NCI-H2029 treated with DMSO at 0.1 percent for 48 hours (cell line): ENCODE measurements at regions not wholly inside any gene's neighbourhood (a gene's known extent, or its start where the extent isn't known, plus 50 kb on each side); places are given as distances from the start of the nearest gene placed in this dataset.

ENCODE experiments used
- DNase-seq: peaks from one replicate; lab custom pipeline; 2025; lab: John Stamatoyannopoulos, UW

DNA sequence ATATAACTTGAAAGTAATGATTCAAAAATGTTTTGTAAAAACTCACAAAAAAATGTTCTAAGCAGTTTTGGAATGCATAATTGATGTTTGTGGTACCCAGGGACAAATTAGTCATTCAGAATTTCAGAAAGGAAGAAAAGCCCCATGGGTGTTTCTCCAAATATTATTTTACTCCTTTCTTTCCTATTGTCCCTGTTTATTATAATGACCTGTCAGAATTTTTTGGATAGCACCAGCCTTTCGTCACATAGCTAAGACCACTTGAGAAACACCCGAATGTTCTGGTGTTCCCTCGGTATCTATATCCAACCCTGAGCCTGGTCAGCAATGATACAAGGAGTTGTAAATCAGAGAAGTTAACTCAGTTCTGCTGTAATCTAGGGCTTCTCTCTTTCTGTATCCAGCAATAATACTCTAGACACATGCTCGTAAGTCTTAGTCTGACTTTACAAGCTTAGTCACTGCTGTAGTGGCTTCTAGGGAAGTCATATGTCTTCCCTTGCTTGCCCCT, 64.8 kb upstream of the MEOX2 start:
- DNase-seq, result no peak

DNA sequence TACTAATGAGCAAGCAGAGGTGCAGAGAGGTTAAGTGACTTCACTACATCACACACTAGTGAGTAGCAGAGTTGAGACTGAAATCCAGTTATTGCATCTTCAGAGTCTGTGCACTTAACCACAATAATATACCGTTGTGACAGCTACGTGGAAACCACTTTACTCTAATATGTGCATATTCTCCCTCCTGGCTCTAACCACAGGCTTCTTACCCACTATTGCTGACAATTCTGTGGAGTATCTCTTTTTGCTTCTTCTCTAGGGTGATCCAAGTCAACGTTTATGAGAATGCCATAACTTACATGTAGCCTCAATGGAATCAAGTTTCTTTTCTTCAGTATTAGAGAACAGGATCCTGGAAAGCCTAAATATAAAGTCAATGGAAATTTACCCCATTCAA, 64.2 kb upstream of the MEOX2 start:
- no peak for DNase-seq

DNA sequence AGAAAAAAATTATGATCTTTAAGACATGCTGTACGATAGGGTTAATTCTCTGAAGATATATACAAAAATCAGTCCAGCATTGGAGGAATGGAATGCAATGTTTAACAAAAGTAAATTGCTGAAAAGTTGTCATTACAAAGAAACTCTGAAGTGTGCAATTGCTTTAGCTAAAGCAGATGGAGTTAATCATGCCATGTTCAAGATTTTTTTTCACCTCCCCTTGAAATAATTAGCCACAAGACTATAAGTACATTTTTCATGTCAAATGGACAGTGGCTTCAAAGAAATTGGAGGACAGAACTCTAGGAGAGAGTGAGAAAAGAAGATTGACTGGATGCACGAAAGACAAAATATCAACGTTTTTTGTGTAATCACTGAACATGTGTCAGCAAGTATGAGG, 63.1 kb upstream of the MEOX2 start:
- no peak for DNase-seq

DNA sequence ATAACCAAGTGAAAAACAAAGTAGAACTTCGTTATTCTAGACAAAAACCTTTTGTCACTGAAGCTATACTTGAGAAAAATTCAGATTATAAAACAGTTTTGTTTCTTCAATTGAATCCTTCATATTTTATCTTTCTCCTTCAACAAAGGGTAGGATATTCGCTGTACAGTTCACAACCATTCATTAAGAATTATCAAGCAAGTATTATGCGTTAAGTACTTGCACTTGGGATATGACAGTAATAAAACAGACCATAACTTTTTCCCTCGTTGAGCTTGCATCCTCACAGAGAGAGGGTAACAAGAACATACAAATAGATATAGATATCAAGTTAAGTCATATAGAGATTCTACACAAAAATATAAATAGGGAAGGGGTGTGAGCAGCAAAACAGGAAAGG, 61.2 kb upstream of the MEOX2 start:
- DNase-seq, result no peak

DNA sequence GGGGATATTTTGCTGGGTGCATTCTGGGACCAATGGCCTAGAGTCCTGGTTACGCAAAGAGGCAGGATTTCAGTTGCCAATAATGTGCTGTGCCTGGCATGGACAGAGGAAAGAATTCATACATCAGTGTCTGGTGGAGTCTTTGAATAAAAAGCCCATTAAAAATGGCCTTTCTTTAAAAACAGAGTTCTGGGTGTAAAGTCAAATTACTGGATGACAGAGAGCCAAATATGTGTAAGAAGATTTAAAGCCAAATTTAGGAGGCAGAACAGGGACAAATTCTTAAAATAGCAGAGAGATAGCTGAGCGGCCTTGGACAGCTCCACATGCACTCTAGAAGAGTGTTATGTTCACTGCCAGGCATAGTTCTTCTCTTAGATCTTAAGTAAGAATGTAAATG, 60.8 kb upstream of the MEOX2 start:
- DNase-seq, result no peak

DNA sequence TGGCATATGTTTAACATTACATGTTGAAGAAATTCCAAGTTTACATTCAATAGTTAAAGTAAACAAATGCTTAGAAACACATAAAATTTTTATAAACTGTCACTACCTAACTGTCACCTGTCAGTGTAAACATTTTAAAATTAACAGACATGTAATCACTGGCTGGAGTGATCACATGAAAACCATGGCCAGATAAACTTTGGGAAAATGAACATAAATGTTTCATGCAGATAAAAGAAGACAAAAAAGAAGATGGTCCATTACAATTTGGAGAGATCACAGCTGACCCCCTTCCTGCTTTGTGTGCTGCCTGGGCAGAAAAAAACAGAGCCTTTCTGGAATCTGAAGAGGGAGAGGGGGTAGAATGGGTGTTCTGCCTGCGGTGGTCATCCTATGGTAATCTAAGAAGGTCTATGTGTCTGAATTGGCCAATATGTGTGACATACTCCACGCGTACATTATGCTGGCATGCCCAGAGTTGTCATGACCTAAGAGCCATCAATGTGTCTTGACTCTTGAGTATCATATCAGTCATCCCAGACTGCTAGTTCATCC, 57.5 kb upstream of the MEOX2 start:
- DNase-seq, result no peak

DNA sequence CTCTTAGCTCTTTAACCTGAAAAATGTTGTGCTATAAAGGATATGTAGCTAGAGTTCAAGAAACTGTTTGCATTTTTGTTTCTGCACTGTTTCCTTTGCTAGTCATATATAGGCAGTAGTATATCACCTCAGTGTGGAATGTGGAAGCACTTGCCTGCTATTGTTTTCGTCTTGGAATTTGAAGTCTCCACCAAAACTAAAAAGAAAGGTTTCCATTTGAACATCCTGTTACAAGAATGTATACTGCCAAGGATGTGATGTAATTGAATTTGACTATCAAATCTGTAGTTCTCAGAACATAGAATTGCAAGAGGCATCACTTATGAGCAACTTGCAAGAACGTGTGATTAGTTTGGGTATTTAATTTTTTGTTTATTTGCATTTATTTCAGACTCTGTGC, 51.1 kb upstream of the MEOX2 start:
- no peak for DNase-seq
